Keratinocyte (primary cell): ENCODE measurements at regions not wholly inside any gene's neighbourhood (a gene's known extent, or its start where the extent isn't known, plus 50 kb on each side); places are given as distances from the start of the nearest gene placed in this dataset.

Experiments
- DNase-seq: peaks from one replicate; pipeline ENCODE4 v3.0.0-alpha.2; 2011; ENCODE audit warnings: low read depth, missing footprints, low spot score
- FAIRE-seq: peaks from 2 replicates; lab custom pipeline; 2011; peaks lifted over from hg19 to GRCh38; lab: Jason Lieb, UNC
- H2AFZ ChIP-seq: 2 replicates; pipeline ENCODE4 v1.6.0; 2012; ENCODE audit warnings: low read length, control low read depth, inconsistent platforms; ENCODE audit not compliant: control insufficient read depth
- H3K27ac ChIP-seq: 2 replicates; pipeline ENCODE4 v1.5.1; 2011; ENCODE audit warnings: low read length; ENCODE audit not compliant: control insufficient read depth, insufficient read depth
- H3K27me3 ChIP-seq: 3 replicates; pipeline ENCODE4 v1.6.0; 2011; ENCODE audit warnings: low read length; ENCODE audit not compliant: control insufficient read depth, insufficient read depth; ENCODE audit errors: extremely low read depth
- H3K36me3 ChIP-seq, 2 experiments: 2 replicates in 1 of 2; 3 replicates in 1 of 2; pipeline ENCODE4 v1.5.1; 2011; ENCODE audit warnings: low read length in 2 of 2, mild to moderate bottlenecking in 1 of 2; ENCODE audit not compliant: control insufficient read depth in 2 of 2, insufficient read depth in 2 of 2; ENCODE audit errors: extremely low read depth in 1 of 2
- H3K4me1 ChIP-seq: 3 replicates; pipeline ENCODE4 v1.5.1; 2011; ENCODE audit warnings: low read length; ENCODE audit not compliant: control insufficient read depth, insufficient read depth; ENCODE audit errors: extremely low read depth
- H3K4me2 ChIP-seq: 3 replicates; pipeline ENCODE4 v1.6.0; 2011; ENCODE audit warnings: low read depth, low read length; ENCODE audit not compliant: control insufficient read depth, insufficient read depth; ENCODE audit errors: extremely low read depth
- H3K4me3 ChIP-seq, 3 experiments: fragments of 200-600 bp in 1 of 3; sonication (generic) in 1 of 3; 2 replicates in 2 of 3; 3 replicates in 1 of 3; pipeline ENCODE4 v1.5.1; 2011 to 2016; ENCODE audit warnings: low read length in 3 of 3, mild to moderate bottlenecking in 3 of 3, control low read depth in 2 of 3, inconsistent platforms in 1 of 3, low read depth in 1 of 3, mixed read lengths in 1 of 3, mixed run types in 1 of 3, moderate library complexity in 1 of 3; ENCODE audit not compliant: control insufficient read depth in 2 of 3, insufficient read depth in 2 of 3; ENCODE audit errors: extremely low read depth in 1 of 3
- H3K79me2 ChIP-seq: 2 replicates; pipeline ENCODE4 v1.6.0; 2012; ENCODE audit warnings: low read length; ENCODE audit not compliant: control insufficient read depth, insufficient read depth
- H3K9ac ChIP-seq: 3 replicates; pipeline ENCODE4 v1.6.0; 2011; ENCODE audit warnings: low read length; ENCODE audit not compliant: control insufficient read depth, insufficient read depth; ENCODE audit errors: extremely low read depth
- H3K9me1 ChIP-seq: 3 replicates; pipeline ENCODE4 v1.6.0; 2011; ENCODE audit warnings: low read length; ENCODE audit not compliant: control insufficient read depth, insufficient read depth; ENCODE audit errors: extremely low read depth
- H3K9me3 ChIP-seq: 2 replicates; pipeline ENCODE4 v1.5.1; 2012; ENCODE audit warnings: low read depth, low read length; ENCODE audit not compliant: control insufficient read depth
- H4K20me1 ChIP-seq: 3 replicates; pipeline ENCODE4 v1.6.0; 2011; ENCODE audit warnings: low read length; ENCODE audit not compliant: control insufficient read depth, insufficient read depth; ENCODE audit errors: extremely low read depth
- CTCF ChIP-seq, 3 experiments: IDR thresholded peaks in 1 of 3; conservative IDR thresholded peaks in 1 of 3; optimal IDR thresholded peaks in 1 of 3; 2 replicates in 2 of 3; 3 replicates in 1 of 3; pipeline versions ENCODE3 to v1.5.1; 2011; ENCODE audit warnings: low read length in 3 of 3, mild to moderate bottlenecking in 3 of 3, moderate library complexity in 2 of 3, control low read depth in 1 of 3, inconsistent platforms in 1 of 3; ENCODE audit not compliant: insufficient read depth in 2 of 3; ENCODE audit errors: extremely low read depth in 1 of 3
- EZH2 ChIP-seq: IDR thresholded peaks from one replicate; pipeline ENCODE4 v1.6.1; 2012; ENCODE audit warnings: inconsistent platforms, mild to moderate bottlenecking, low read length, moderate library complexity
- dilution Hi-C: fragments of 300-500 bp; cut with MboI; formaldehyde crosslinking; loops from one replicate; pipeline ENCODE4 v1.7.0; 2020; ENCODE audit warnings: low sequenced_read_pairs; ENCODE audit not compliant: extremely low pct_ligation_motif_present

DNA sequence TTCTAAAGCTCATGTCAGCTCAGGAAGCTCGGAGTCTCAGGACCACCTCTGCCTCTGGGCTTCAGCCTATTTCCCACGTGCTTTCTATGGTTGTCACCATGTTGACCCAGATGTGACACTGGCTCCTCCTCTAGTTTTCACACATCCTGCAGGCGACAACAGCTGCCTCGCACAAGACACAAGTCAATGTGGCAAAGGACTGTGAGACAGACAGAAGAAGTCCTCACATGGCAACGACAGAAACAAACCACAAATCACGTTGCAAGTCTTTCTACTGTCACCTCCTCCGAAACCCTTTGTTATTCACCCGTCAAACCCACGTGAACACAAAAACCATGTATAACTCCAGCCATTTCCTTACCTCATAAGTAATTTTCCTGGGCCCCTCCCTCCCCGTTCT, 194.5 kb downstream of the MEX3B start:
- Histone ChIP-seq H3K27ac (no peak overlapping the region), H3K9ac (no peak overlapping the region), H3K27me3 (no peaks in the 10 kb centered on the region), H3K4me1 (no peaks in the 10 kb centered on the region), H3K4me2 (no peak overlapping the region), H3K9me1 (no peaks in the 10 kb centered on the region), H3K4me3 (no peak overlapping the region), H3K9me3 (no peaks in the 10 kb centered on the region), H3K79me2 (no peaks in the 10 kb centered on the region), H2AFZ (no peak overlapping the region), H4K20me1 (no peaks in the 10 kb centered on the region), H3K36me3 (no peaks in the 10 kb centered on the region)
- DNase-seq (no peak), FAIRE-seq (no peak)
- dilution Hi-C loops = no loop called here
- TF ChIP-seq CTCF (optimal IDR thresholded peaks at IDR 0.05 in 1 of 3, IDR thresholded peaks at IDR 0.05 in 1 of 3, conservative IDR thresholded peaks at IDR 0.05 in 1 of 3; ENCODE audit: extremely low read depth in 1 of 3, insufficient read depth in 2 of 3, low read length in 3 of 3) (no peak), EZH2 (no peak)

- dilution Hi-C loops = no loop called here
- no peaks in the 10 kb centered on the region for H3K27me3 ChIP-seq
- no peaks in the 10 kb centered on the region for H3K9me3 ChIP-seq
- no peaks in the 10 kb centered on the region for H3K79me2 ChIP-seq
- no peak overlapping the region for H3K4me3 ChIP-seq
- DNase-seq (no peak), FAIRE-seq (no peak)
- no peak overlapping the region for H3K9ac ChIP-seq
- H2AFZ ChIP-seq = no peak overlapping the region
- H3K4me2 ChIP-seq = no peak overlapping the region
- no peaks in the 10 kb centered on the region for H4K20me1 ChIP-seq
- H3K4me1 ChIP-seq = no peaks in the 10 kb centered on the region
- no peaks in the 10 kb centered on the region for H3K9me1 ChIP-seq
- TF ChIP-seq EZH2 (no peak), CTCF (optimal IDR thresholded peaks at IDR 0.05 in 1 of 3, IDR thresholded peaks at IDR 0.05 in 1 of 3, conservative IDR thresholded peaks at IDR 0.05 in 1 of 3; ENCODE audit: extremely low read depth in 1 of 3, insufficient read depth in 2 of 3, low read length in 3 of 3) (no peak)
- H3K36me3 ChIP-seq = no peaks in the 10 kb centered on the region
- H3K27ac ChIP-seq = no peak overlapping the region
Observed at GRCh38 chr15:81849289-81849688, 196.5 kb downstream of the MEX3B start.
